ENCODE measurements at regions not wholly inside any gene's neighbourhood (a gene's known extent, or its start where the extent isn't known, plus 50 kb on each side); places are given as distances from the start of the nearest gene placed in this dataset.
"Not testable (repeated sequence)": the region's sequence is repeated elsewhere in the genome, so short reads cannot be mapped to it uniquely, and the experiment has no call there.

GRCh38 chr7:66521675-66522074 lies 107.0 kb upstream of the KCTD7 start:
- H3K36me3 ChIP-seq (ENCODE audit: control insufficient read depth, insufficient read depth, low read length): no peaks in the 10 kb centered on the region
- no peak overlapping the region for H3K9ac ChIP-seq (ENCODE audit: low read depth, low read length)
- no peaks in the 10 kb centered on the region for H3K27me3 ChIP-seq (ENCODE audit: control insufficient read depth, insufficient read depth, low read length)
- no peak overlapping the region for H3K27ac ChIP-seq (ENCODE audit: low read depth, low read length)
- no peak overlapping the region for H3K4me3 ChIP-seq (ENCODE audit: low read depth, low read length)
- H3K9me3 ChIP-seq (ENCODE audit: control insufficient read depth, insufficient read depth, low read length): no peaks in the 10 kb centered on the region
- no peaks in the 10 kb centered on the region for H3K4me1 ChIP-seq (ENCODE audit: control insufficient read depth, insufficient read depth, low read length)

DNA sequence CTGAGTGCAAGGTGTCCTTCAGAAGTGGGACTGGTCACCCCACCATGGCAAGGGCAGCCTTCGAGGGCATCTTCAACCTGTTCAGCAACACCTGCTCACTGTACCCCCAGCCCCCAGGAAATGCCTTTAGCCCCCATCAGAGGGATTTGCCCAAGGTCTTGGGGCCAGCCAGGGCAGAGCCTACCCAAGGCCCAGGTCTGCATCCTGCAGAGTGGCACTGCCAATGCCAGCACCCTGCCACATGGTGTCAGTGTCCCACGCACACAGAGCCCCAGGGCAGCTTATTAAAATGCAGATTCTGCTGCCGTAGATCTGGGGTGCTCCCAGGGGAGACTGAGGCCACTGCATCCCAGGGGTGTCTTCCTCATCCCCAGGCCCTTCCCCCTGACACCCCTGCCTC lies 106.2 kb upstream of the KCTD7 start:
- H3K4me3 ChIP-seq (ENCODE audit: low read depth, low read length): no peak overlapping the region
- no peaks in the 10 kb centered on the region for H3K4me1 ChIP-seq (ENCODE audit: control insufficient read depth, insufficient read depth, low read length)
- no peak overlapping the region for H3K27ac ChIP-seq (ENCODE audit: low read depth, low read length)
- H3K9me3 ChIP-seq (ENCODE audit: control insufficient read depth, insufficient read depth, low read length): no peaks in the 10 kb centered on the region
- no peaks in the 10 kb centered on the region for H3K27me3 ChIP-seq (ENCODE audit: control insufficient read depth, insufficient read depth, low read length)
- no peak overlapping the region for H3K9ac ChIP-seq (ENCODE audit: low read depth, low read length)
- H3K36me3 ChIP-seq (ENCODE audit: control insufficient read depth, insufficient read depth, low read length): no peaks in the 10 kb centered on the region

GRCh38 chr7:66523409-66523808 lies 105.3 kb upstream of the KCTD7 start:
- Histone ChIP-seq H3K9me3 (ENCODE audit: control insufficient read depth, insufficient read depth, low read length) (no peaks in the 10 kb centered on the region), H3K4me1 (ENCODE audit: control insufficient read depth, insufficient read depth, low read length) (no peaks in the 10 kb centered on the region), H3K9ac (ENCODE audit: low read depth, low read length) (no peak overlapping the region), H3K4me3 (ENCODE audit: low read depth, low read length) (no peak overlapping the region), H3K27ac (ENCODE audit: low read depth, low read length) (no peak overlapping the region), H3K27me3 (ENCODE audit: control insufficient read depth, insufficient read depth, low read length) (no peaks in the 10 kb centered on the region), H3K36me3 (ENCODE audit: control insufficient read depth, insufficient read depth, low read length) (no peaks in the 10 kb centered on the region)

DNA sequence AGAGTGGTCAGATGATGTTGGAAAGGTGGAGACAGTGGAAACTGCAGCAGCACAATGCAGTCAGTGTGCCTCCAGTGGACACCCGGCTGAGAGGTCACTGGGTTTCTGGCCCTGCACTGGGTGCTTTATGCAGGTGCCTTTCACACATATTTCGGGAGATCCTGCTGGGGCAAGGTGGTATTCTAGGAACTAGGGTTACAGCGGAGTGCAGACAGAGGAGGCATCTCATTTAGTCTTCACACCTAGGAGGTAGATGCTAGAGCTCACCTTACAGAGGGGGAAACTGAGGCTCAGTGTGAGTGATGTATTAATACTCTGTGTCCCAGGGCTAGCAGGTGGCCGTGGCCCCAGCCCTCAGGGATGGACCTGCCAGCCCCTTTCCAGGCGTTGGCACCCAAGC lies 103.9 kb upstream of the KCTD7 start:
- Histone ChIP-seq H3K4me3 (ENCODE audit: low read depth, low read length) (no peak overlapping the region), H3K9me3 (ENCODE audit: control insufficient read depth, insufficient read depth, low read length) (no peaks in the 10 kb centered on the region), H3K27me3 (ENCODE audit: control insufficient read depth, insufficient read depth, low read length) (no peaks in the 10 kb centered on the region), H3K27ac (ENCODE audit: low read depth, low read length) (no peak overlapping the region), H3K36me3 (ENCODE audit: control insufficient read depth, insufficient read depth, low read length) (no peaks in the 10 kb centered on the region), H3K9ac (ENCODE audit: low read depth, low read length) (no peak overlapping the region), H3K4me1 (ENCODE audit: control insufficient read depth, insufficient read depth, low read length) (no peaks in the 10 kb centered on the region)

DNA sequence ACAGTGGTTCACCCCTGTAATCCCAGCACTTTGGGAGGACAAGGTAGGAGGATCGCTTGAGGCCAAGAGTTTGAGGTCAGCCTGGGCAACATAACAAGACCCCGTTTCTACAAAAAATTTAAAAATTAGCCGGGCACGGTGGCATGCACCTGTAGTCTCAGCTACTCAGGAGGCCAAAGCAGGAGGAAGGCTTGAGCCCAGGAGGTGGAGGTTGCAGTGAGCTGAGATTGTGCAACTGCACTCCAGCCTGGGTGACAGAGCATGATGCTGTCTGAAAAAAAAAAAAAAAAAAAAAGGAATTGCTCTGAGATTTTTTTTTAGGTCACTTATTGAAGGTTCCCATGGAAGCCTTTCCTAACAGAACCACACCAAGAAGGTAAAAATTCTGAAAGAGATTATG lies 101.9 kb upstream of the KCTD7 start:
- H3K9me3 ChIP-seq (ENCODE audit: control insufficient read depth, insufficient read depth, low read length); H3K4me1 ChIP-seq (ENCODE audit: control insufficient read depth, insufficient read depth, low read length); H3K36me3 ChIP-seq (ENCODE audit: control insufficient read depth, insufficient read depth, low read length); H3K27ac ChIP-seq (ENCODE audit: low read depth, low read length); H3K27me3 ChIP-seq (ENCODE audit: control insufficient read depth, insufficient read depth, low read length); H3K4me3 ChIP-seq (ENCODE audit: low read depth, low read length); H3K9ac ChIP-seq (ENCODE audit: low read depth, low read length): not testable (repeated sequence)

GRCh38 chr7:66528652-66529051 lies 100.0 kb upstream of the KCTD7 start:
- Histone ChIP-seq H3K4me1 (ENCODE audit: control insufficient read depth, insufficient read depth, low read length) (no peaks in the 10 kb centered on the region), H3K4me3 (ENCODE audit: low read depth, low read length) (no peak overlapping the region), H3K9ac (ENCODE audit: low read depth, low read length) (no peak overlapping the region), H3K27ac (ENCODE audit: low read depth, low read length) (no peak overlapping the region), H3K9me3 (ENCODE audit: control insufficient read depth, insufficient read depth, low read length) (no peaks in the 10 kb centered on the region), H3K36me3 (ENCODE audit: control insufficient read depth, insufficient read depth, low read length) (no peaks in the 10 kb centered on the region), H3K27me3 (ENCODE audit: control insufficient read depth, insufficient read depth, low read length) (no peaks in the 10 kb centered on the region)

DNA sequence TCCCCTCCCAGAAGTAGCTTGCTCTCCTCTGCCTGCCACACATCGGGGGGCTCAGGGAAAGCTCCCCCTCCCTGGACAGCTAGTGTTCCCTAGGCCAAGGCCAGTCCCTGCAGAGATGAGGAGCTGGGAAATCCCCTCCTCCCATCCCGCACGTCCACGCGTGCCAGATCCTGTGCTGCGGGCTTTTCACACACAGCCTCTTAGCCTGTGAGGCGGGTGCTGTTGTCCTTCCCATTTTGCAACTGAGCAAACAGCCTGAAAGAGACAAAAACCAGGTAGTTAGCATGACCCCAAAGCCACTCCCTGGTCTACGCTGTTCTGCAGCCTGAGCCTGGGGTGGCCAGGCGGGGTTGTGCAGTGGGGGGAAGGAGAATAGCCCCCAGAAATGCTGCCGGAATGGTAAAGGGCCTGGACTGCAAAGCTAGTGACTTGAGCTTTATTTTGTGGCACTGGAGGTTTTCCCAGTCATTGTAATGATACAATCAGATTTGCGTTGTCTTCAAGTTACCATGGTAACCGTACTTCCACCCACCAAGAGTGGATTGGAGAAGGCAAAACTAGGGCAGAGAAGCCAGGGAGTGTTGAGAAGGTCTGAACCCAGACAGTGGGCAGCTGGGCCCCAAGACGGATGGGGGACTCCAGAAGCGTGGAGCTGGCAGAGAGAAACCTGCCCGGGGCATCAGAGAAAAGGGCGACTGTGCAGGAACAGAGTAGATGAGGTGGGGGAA lies 98.6 kb upstream of the KCTD7 start:
- H3K36me3 ChIP-seq (ENCODE audit: control insufficient read depth, insufficient read depth, low read length): no peaks in the 10 kb centered on the region
- no peak overlapping the region for H3K27ac ChIP-seq (ENCODE audit: low read depth, low read length)
- H3K4me1 ChIP-seq (ENCODE audit: control insufficient read depth, insufficient read depth, low read length): no peaks in the 10 kb centered on the region

DNA sequence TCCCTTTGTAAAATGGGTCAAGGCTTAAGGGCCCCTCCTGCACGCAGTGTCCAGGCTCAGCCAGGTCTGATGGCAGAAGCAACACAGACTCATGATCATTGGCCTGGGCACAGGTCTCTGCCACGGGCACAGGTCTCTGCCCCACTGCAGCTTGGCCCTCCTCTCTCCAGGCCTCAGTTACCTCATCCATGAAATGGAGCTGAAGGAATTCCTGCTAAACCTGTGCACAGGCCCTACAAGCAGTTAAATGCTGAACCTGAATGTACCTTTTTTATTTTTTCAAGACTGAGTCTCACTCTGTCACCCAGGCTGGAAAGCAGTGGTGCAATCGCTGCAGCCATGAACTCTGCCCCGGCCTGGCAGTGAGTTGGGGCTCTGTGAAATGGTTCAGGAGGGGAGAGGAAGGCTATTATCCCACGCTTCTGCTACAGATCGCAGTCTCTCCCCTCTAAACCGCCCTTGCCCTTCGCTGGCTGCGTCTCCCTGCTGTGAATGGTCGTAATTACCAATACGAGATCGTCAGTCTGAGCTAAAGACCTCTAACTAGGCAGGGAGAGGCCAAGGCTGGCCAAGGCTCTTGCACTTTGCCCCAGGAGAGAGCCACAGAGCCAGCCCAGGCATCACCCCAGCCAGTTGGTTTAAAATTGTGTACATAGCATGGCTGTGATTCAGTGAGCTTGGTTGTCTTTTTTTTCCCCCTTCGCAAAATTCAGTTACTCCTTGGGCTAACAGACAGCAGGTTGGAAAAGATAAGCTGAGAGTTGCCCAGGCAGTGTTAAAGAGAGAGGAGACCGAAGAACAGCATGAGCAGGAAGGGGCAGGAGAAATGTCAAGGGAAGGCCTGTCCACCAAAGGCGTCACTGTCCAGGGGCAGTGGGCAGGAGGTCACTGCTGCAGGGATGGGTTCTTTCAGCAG lies 93.0 kb upstream of the KCTD7 start:
- no peaks in the 10 kb centered on the region for H3K36me3 ChIP-seq (ENCODE audit: control insufficient read depth, insufficient read depth, low read length)
- no peak overlapping the region for H3K27ac ChIP-seq (ENCODE audit: low read depth, low read length)
- no peak overlapping the region for H3K9ac ChIP-seq (ENCODE audit: low read depth, low read length)
- peaks cover 3% of the 10 kb centered on the region; the same call in 1 of the 2 replicates for H3K4me1 ChIP-seq (ENCODE audit: control insufficient read depth, insufficient read depth, low read length)
- no peaks in the 10 kb centered on the region for H3K9me3 ChIP-seq (ENCODE audit: control insufficient read depth, insufficient read depth, low read length)
- no peaks in the 10 kb centered on the region for H3K27me3 ChIP-seq (ENCODE audit: control insufficient read depth, insufficient read depth, low read length)
- H3K4me3 ChIP-seq (ENCODE audit: low read depth, low read length): no peak overlapping the region

More for the DNA sequence above, 98.6 kb upstream of the KCTD7 start:
- H3K4me3 ChIP-seq (ENCODE audit: low read depth, low read length): no peak overlapping the region
- no peaks in the 10 kb centered on the region for H3K27me3 ChIP-seq (ENCODE audit: control insufficient read depth, insufficient read depth, low read length)
- no peak overlapping the region for H3K9ac ChIP-seq (ENCODE audit: low read depth, low read length)
- H3K9me3 ChIP-seq (ENCODE audit: control insufficient read depth, insufficient read depth, low read length): no peaks in the 10 kb centered on the region

DNA sequence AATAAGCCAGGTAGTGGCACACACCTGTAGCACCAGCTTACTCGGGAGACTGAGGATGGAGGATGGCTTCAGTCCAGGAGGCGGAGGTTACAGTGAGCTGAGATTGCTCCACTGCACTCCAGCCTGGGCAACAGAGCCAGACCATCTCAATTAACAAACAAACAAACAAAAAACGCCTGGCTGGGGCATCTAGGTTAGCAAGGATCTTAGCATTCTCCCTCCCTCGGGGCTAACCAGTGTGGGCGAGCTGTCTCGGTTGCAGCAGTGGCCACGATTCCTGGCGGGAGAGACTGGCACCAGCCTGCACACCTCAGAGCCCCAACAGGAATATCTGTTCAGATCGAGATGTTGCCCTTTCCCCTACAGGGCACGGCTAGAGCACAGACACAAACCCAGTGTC lies 91.3 kb upstream of the KCTD7 start:
- H3K27me3 ChIP-seq (ENCODE audit: control insufficient read depth, insufficient read depth, low read length): no peaks in the 10 kb centered on the region
- no peak overlapping the region for H3K9ac ChIP-seq (ENCODE audit: low read depth, low read length)
- H3K4me1 ChIP-seq (ENCODE audit: control insufficient read depth, insufficient read depth, low read length): peaks cover 3% of the 10 kb centered on the region; the same call in 1 of the 2 replicates
- no peak overlapping the region for H3K27ac ChIP-seq (ENCODE audit: low read depth, low read length)
- no peaks in the 10 kb centered on the region for H3K9me3 ChIP-seq (ENCODE audit: control insufficient read depth, insufficient read depth, low read length)
- H3K4me3 ChIP-seq (ENCODE audit: low read depth, low read length): no peak overlapping the region
- 0 out of 2 replicates have a peak, but pooled peaks cover 6% of the 10 kb centered on the region for H3K36me3 ChIP-seq (ENCODE audit: control insufficient read depth, insufficient read depth, low read length)

DNA sequence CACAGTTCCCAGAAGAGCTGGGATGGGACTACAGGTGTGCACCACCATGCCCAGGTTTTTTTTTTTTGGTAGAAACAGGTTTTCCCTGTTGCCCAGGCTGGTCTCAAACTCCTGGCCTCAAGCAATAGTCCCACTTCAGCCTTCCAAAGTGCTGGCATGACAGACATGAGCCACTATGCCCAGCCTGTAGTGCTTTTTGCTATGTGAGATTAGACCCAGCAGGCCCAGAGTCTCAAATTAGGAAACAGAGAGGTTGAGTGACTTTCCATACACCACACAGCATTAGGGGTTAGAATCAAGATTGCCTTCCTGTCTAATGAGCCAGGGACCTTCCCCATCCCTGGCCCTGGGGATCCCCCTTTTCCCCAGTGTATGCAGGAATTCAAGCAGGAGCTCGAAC lies 90.8 kb upstream of the KCTD7 start:
- Histone ChIP-seq H3K27ac (ENCODE audit: low read depth, low read length) (no peak overlapping the region), H3K9me3 (ENCODE audit: control insufficient read depth, insufficient read depth, low read length) (no peaks in the 10 kb centered on the region), H3K36me3 (ENCODE audit: control insufficient read depth, insufficient read depth, low read length) (0 out of 2 replicates have a peak, but pooled peaks cover 6% of the 10 kb centered on the region), H3K4me3 (ENCODE audit: low read depth, low read length) (no peak overlapping the region), H3K4me1 (ENCODE audit: control insufficient read depth, insufficient read depth, low read length) (peaks cover 3% of the 10 kb centered on the region; the same call in 1 of the 2 replicates), H3K9ac (ENCODE audit: low read depth, low read length) (no peak overlapping the region), H3K27me3 (ENCODE audit: control insufficient read depth, insufficient read depth, low read length) (no peaks in the 10 kb centered on the region)

DNA sequence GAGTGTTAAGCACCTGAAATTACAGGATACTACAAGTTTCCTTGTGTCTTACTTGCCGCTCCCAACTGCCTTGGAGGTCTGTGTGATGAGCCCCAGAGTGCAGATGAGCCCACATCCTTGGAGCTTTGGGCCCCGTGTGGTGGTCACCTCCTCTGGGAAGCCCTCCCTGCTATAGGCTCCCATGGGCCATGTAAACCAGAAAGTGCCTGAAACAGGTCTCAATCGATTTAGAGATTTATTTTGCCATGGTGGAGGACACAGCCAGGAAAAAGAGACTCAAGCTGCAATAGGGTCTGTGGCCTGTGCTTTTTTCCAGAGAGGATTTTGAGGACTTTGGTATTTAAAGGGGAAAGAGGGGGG lies 89.4 kb upstream of the KCTD7 start:
- peaks cover 3% of the 10 kb centered on the region; the same call in 1 of the 2 replicates for H3K4me1 ChIP-seq (ENCODE audit: control insufficient read depth, insufficient read depth, low read length)
- no peak overlapping the region for H3K27ac ChIP-seq (ENCODE audit: low read depth, low read length)

More for the DNA sequence above, 89.4 kb upstream of the KCTD7 start:
- no peaks in the 10 kb centered on the region for H3K9me3 ChIP-seq (ENCODE audit: control insufficient read depth, insufficient read depth, low read length)
- no peak overlapping the region for H3K4me3 ChIP-seq (ENCODE audit: low read depth, low read length)
- H3K27me3 ChIP-seq (ENCODE audit: control insufficient read depth, insufficient read depth, low read length): no peaks in the 10 kb centered on the region
- H3K9ac ChIP-seq (ENCODE audit: low read depth, low read length): no peak overlapping the region
- peaks cover 9% of the 10 kb centered on the region; the same call in 1 of the 2 replicates for H3K36me3 ChIP-seq (ENCODE audit: control insufficient read depth, insufficient read depth, low read length)

Measured in HUES48 (cell line).